Liver (tissue), 8 donors: ENCODE measurements at regions not wholly inside any gene's neighbourhood (a gene's known extent, or its start where the extent isn't known, plus 50 kb on each side); places are given as distances from the start of the nearest gene placed in this dataset.

ENCODE experiments used
- DNase-seq: peaks from one replicate; pipeline ENCODE4 v3.0.0-alpha.2; 2017; ENCODE audit warnings: low spot score
- H3K27ac ChIP-seq, 2 donors: one replicate each; pipeline ENCODE4 v1.7.0; 2013; ENCODE audit warnings: inconsistent platforms in 2 of 2, low read length in 2 of 2, control low read depth in 1 of 2, low read depth in 1 of 2, mild to moderate bottlenecking in 1 of 2
- H3K27me3 ChIP-seq, 4 donors: one replicate each; pipeline versions ENCODE4 v1.6.1 to v1.7.0; 2013; ENCODE audit warnings: low read length in 3 of 4, inconsistent platforms in 1 of 4, mild to moderate bottlenecking in 1 of 4, moderate library complexity in 1 of 4; ENCODE audit not compliant: control insufficient read depth in 4 of 4, insufficient read depth in 4 of 4
- H3K36me3 ChIP-seq, 4 donors: one replicate each; pipeline versions ENCODE4 v1.6.1 to v1.7.0; 2013; ENCODE audit warnings: low read length in 3 of 4, mild to moderate bottlenecking in 3 of 4, low read depth in 1 of 4, moderate library complexity in 1 of 4; ENCODE audit not compliant: control insufficient read depth in 4 of 4, insufficient read depth in 3 of 4
- H3K4me1 ChIP-seq, 4 donors: one replicate each; pipeline versions ENCODE4 v1.6.1 to v1.7.0; 2013; ENCODE audit warnings: low read length in 3 of 4, mild to moderate bottlenecking in 3 of 4, moderate library complexity in 1 of 4; ENCODE audit not compliant: control insufficient read depth in 4 of 4, insufficient read depth in 4 of 4
- H3K4me3 ChIP-seq, 3 donors: one replicate each; pipeline versions ENCODE4 v1.6.1 to v1.7.0; 2013; ENCODE audit warnings: low read length in 3 of 3, control low read depth in 1 of 3, low read depth in 1 of 3, mild to moderate bottlenecking in 1 of 3
- H3K9ac ChIP-seq, 2 donors: one replicate each; pipeline ENCODE4 v1.7.0; 2013; ENCODE audit warnings: low read length in 2 of 2, mild to moderate bottlenecking in 2 of 2, moderate library complexity in 2 of 2, control low read depth in 1 of 2, low read depth in 1 of 2
- H3K9me3 ChIP-seq, 4 donors: one replicate each; pipeline versions ENCODE4 v1.6.1 to v1.7.0; 2013; ENCODE audit warnings: low read length in 3 of 4; ENCODE audit not compliant: control insufficient read depth in 4 of 4
- ATF3 ChIP-seq: IDR thresholded peaks from 2 replicates; pipeline ENCODE4 v1.6.1; 2016; ENCODE audit warnings: antibody characterized with exemption
- CTCF ChIP-seq: fragments of 150-350 bp; IDR thresholded peaks from 2 replicates; pipeline ENCODE4 v1.5.1; 2017; ENCODE audit warnings: improper control_type of control experiment, low read depth, low read length; ENCODE audit not compliant: missing input control
- EGR1 ChIP-seq, 2 donors: IDR thresholded peaks; 2 replicates each; pipeline ENCODE4 v1.6.1; 2016 to 2018; ENCODE audit warnings: antibody characterized with exemption in 2 of 2, low read depth in 2 of 2
- FOXA1 ChIP-seq: IDR thresholded peaks from 2 replicates; pipeline ENCODE4 v1.6.1; 2016; ENCODE audit warnings: antibody characterized with exemption
- FOXA2 ChIP-seq: IDR thresholded peaks from 2 replicates; pipeline ENCODE4 v1.6.1; 2016; ENCODE audit warnings: antibody characterized with exemption
- GABPA ChIP-seq, 2 donors: IDR thresholded peaks in 1 of 2; conservative IDR thresholded peaks in 1 of 2; 2 replicates each; pipeline ENCODE4 v1.6.1; 2016; ENCODE audit warnings: antibody characterized with exemption in 2 of 2, mild to moderate bottlenecking in 1 of 2, moderate library complexity in 1 of 2
- HNF4A ChIP-seq, 2 donors: conservative IDR thresholded peaks; 2 replicates each; pipeline ENCODE4 v1.6.1; 2016; ENCODE audit warnings: antibody characterized with exemption in 2 of 2, mild to moderate bottlenecking in 2 of 2
- HNF4G ChIP-seq: IDR thresholded peaks from 2 replicates; pipeline ENCODE4 v1.6.1; 2016; ENCODE audit warnings: antibody characterized with exemption
- JUND ChIP-seq, 2 donors: IDR thresholded peaks; 2 replicates each; pipeline ENCODE4 v1.6.1; 2016; ENCODE audit warnings: antibody characterized with exemption in 2 of 2
- MAX ChIP-seq: IDR thresholded peaks from 2 replicates; pipeline ENCODE4 v1.6.1; 2016; ENCODE audit warnings: antibody characterized with exemption
- NR2F2 ChIP-seq: IDR thresholded peaks from 2 replicates; pipeline ENCODE4 v1.6.1; 2016; ENCODE audit warnings: antibody characterized with exemption
- RAD21 ChIP-seq, 2 donors: IDR thresholded peaks; 2 replicates each; pipeline ENCODE4 v1.6.1; 2016; ENCODE audit warnings: antibody characterized with exemption in 2 of 2, mild to moderate bottlenecking in 2 of 2
- REST ChIP-seq: IDR thresholded peaks from 2 replicates; pipeline ENCODE4 v1.6.1; 2016; ENCODE audit warnings: antibody characterized with exemption, mild to moderate bottlenecking
- RXRA ChIP-seq, 2 donors: IDR thresholded peaks; 2 replicates each; pipeline ENCODE4 v1.6.1; 2017 to 2018; ENCODE audit warnings: antibody characterized with exemption in 2 of 2, mild to moderate bottlenecking in 1 of 2
- SP1 ChIP-seq: IDR thresholded peaks from 2 replicates; pipeline ENCODE4 v1.6.1; 2018; ENCODE audit warnings: antibody characterized with exemption, mild to moderate bottlenecking
- TAF1 ChIP-seq: conservative IDR thresholded peaks from 2 replicates; pipeline ENCODE4 v1.6.1; 2016; ENCODE audit warnings: antibody characterized with exemption, mild to moderate bottlenecking
- YY1 ChIP-seq: IDR thresholded peaks from 2 replicates; pipeline ENCODE4 v1.6.1; 2016; ENCODE audit warnings: antibody characterized with exemption, mild to moderate bottlenecking
- ZBTB33 ChIP-seq: IDR thresholded peaks from 2 replicates; pipeline ENCODE4 v1.6.1; 2016; ENCODE audit warnings: antibody characterized with exemption
- WGBS: extraction: QIAGEN DNeasy Blood & Tissue Kit; methylation state at CpG from one replicate; pipeline ENCODE4 v1.1.7; 2013; 5-methylcytosine and 5-hydroxymethylcytosine counted together
- donor health status: healthy.
- donor health status: healthy.
- donor health status: healthy.
- donor health status: healthy.
- donor health status: healthy.

GRCh38 chr13:72521940-72522661 is 205.3 kb downstream of the MZT1 start:
- H3K9me3 ChIP-seq = no peaks in the 10 kb centered on the region
- no peaks in the 10 kb centered on the region for H3K36me3 ChIP-seq
- no peak overlapping the region for H3K4me3 ChIP-seq
- WGBS = 80% methylated on average over 10 of the region's 10 CpGs
- TF ChIP-seq NR2F2 (no peak), SP1 (no peak), ZBTB33 (no peak), TAF1 (no peak), CTCF (no peak), RXRA (IDR thresholded peaks at IDR 0.05) (no peak), RAD21 (IDR thresholded peaks at IDR 0.05) (no peak), FOXA1 (no peak), HNF4G (no peak), REST (no peak), JUND (IDR thresholded peaks at IDR 0.05) (no peak), HNF4A (conservative IDR thresholded peaks at IDR 0.05) (no peak), FOXA2 (no peak), MAX (no peak), GABPA (IDR thresholded peaks at IDR 0.05 in 1 of 2, conservative IDR thresholded peaks at IDR 0.05 in 1 of 2) (no peak), YY1 (no peak), EGR1 (IDR thresholded peaks at IDR 0.05; ENCODE audit: low read depth in 2 of 2) (no peak), ATF3 (no peak)
- no peak overlapping the region for H3K9ac ChIP-seq
- H3K27ac ChIP-seq = no peak overlapping the region
- no peaks in the 10 kb centered on the region for H3K4me1 ChIP-seq
- DNase-seq = no peak
- H3K27me3 ChIP-seq = no peaks in the 10 kb centered on the region
